ENCODE measurements at regions not wholly inside any gene's neighbourhood (a gene's known extent, or its start where the extent isn't known, plus 50 kb on each side); places are given as distances from the start of the nearest gene placed in this dataset.

DNA sequence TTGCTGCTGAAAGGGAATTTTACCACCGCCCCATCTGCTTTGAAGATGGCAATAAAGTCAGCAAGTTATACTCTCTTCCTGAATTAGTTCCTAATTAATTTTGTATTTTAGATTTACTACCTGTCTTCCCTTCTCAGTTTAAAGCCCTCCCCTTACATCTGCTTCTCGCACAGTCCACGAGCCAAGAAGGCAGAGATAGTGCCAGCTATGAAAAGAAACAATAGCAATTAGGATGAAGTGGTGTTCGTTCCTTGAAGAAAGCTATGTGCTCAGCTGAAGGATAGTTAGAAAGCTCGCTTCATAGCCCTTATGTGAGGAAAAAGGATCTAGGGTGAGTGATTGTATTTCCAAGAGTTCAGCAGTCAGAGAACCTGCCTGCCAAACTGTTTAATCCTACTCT, 1678.8 kb upstream of the TENM3 start:
- 63 to 78% methylated on average over 5 of the region's 5 CpGs for WGBS, 2 donors
- Histone ChIP-seq H3K9ac (ENCODE audit: insufficient read depth in 1 of 2, low read length in 2 of 2) (no peak overlapping the region), H3K27ac (ENCODE audit: low read depth in 1 of 2, low read length in 1 of 2) (no peak overlapping the region), H3K4me3 (no peak overlapping the region), H3K27me3 (ENCODE audit: control insufficient read depth in 3 of 3, insufficient read depth in 3 of 3, low read length in 2 of 3) (no peaks in the 10 kb centered on the region), H3K9me3 (ENCODE audit: control insufficient read depth in 4 of 4, insufficient read depth in 3 of 4, low read length in 3 of 4) (peaks cover 0 to 8% (median 0%) of the 10 kb centered on the region in 4 donors), H3K4me1 (ENCODE audit: control insufficient read depth in 5 of 5, insufficient read depth in 5 of 5, low read length in 5 of 5) (no peaks in the 10 kb centered on the region), H3K36me3 (ENCODE audit: control insufficient read depth in 4 of 4, insufficient read depth in 4 of 4, low read length in 4 of 4) (no peaks in the 10 kb centered on the region)
- TF ChIP-seq, protein P1, sequence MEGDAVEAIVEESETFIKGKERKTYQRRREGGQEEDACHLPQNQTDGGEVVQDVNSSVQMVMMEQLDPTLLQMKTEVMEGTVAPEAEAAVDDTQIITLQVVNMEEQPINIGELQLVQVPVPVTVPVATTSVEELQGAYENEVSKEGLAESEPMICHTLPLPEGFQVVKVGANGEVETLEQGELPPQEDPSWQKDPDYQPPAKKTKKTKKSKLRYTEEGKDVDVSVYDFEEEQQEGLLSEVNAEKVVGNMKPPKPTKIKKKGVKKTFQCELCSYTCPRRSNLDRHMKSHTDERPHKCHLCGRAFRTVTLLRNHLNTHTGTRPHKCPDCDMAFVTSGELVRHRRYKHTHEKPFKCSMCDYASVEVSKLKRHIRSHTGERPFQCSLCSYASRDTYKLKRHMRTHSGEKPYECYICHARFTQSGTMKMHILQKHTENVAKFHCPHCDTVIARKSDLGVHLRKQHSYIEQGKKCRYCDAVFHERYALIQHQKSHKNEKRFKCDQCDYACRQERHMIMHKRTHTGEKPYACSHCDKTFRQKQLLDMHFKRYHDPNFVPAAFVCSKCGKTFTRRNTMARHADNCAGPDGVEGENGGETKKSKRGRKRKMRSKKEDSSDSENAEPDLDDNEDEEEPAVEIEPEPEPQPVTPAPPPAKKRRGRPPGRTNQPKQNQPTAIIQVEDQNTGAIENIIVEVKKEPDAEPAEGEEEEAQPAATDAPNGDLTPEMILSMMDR (IDR thresholded peaks at IDR 0.05; ENCODE audit: control extremely low read depth, extremely low read depth) = no peak
- ATAC-seq (ENCODE audit: insufficient read depth, low FRiP score) (no peak), DNase-seq (no peak)

DNA sequence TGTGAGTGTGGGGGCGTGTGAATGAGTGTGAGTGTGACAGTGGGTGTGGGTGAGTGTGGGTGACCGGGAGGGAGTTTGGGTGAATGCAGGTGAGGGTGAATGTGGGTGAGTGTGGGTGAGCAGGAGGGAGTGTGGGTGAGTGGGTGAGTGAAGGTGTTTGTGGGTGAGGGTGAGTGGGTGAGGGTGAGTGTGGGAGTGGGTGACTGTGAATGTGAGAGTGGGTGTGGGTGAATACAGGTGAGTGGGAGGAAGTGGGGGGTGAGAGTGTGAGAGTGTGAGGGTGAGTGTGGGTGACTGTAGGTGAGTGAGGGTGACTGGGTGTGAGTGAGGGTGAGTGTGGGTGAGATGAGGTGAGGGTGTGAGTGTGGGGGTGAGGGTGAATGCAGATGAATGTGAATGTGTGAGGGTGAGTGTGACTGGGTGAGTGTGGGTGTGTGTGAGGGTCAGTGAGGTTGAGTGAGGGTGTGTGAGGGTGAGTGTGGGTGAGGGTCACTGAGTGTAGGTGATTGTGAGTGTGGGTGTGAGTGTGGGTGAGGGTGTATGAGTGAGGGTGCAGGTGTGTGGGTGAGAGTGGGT, 1677.3 kb upstream of the TENM3 start:
- no peak for DNase-seq
- Histone ChIP-seq H3K27me3 (ENCODE audit: control insufficient read depth in 3 of 3, insufficient read depth in 3 of 3, low read length in 2 of 3) (no peaks in the 10 kb centered on the region), H3K4me1 (ENCODE audit: control insufficient read depth in 5 of 5, insufficient read depth in 5 of 5, low read length in 5 of 5) (no peaks in the 10 kb centered on the region), H3K4me3 (no peak overlapping the region), H3K9ac (ENCODE audit: insufficient read depth in 1 of 2, low read length in 2 of 2) (no peak overlapping the region), H3K9me3 (ENCODE audit: control insufficient read depth in 4 of 4, insufficient read depth in 3 of 4, low read length in 3 of 4) (peaks cover 0 to 8% (median 0%) of the 10 kb centered on the region in 4 donors), H3K27ac (ENCODE audit: low read depth in 1 of 2, low read length in 1 of 2) (no peak overlapping the region), H3K36me3 (ENCODE audit: control insufficient read depth in 4 of 4, insufficient read depth in 4 of 4, low read length in 4 of 4) (no peaks in the 10 kb centered on the region)
- WGBS, 2 donors = 66 to 97% methylated on average over 2 of the region's 2 CpGs
- no peak for ATAC-seq (ENCODE audit: insufficient read depth, low FRiP score)
- TF ChIP-seq, protein P1 (IDR thresholded peaks at IDR 0.05; ENCODE audit: control extremely low read depth, extremely low read depth) = no peak

DNA sequence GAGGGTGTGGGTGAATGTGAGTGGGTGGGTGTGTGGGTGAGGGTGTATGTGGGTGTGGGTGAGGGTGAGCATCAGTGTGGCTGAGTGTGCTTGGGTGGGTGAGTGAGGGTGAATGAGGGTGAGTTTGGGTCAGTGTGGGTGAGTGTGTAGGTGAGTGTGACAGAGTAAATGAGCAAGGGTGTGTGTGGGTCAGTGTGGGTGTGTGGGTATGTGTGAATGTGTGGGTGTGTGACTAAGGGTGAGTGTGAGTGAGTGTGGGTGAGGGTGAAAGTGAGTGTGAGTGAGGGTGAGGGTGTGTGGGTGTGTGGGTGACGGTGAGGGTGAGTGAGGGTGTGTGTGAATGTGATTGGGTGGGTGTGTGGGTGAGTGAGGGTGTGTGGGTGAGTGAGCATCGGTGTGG, 1676.7 kb upstream of the TENM3 start:
- TF ChIP-seq, protein P1 (IDR thresholded peaks at IDR 0.05; ENCODE audit: control extremely low read depth, extremely low read depth) = no peak
- no peak overlapping the region for H3K4me3 ChIP-seq
- DNase-seq = no peak
- no peak overlapping the region for H3K27ac ChIP-seq (ENCODE audit: low read depth in 1 of 2, low read length in 1 of 2)
- no peaks in the 10 kb centered on the region for H3K4me1 ChIP-seq (ENCODE audit: control insufficient read depth in 5 of 5, insufficient read depth in 5 of 5, low read length in 5 of 5)
- H3K27me3 ChIP-seq (ENCODE audit: control insufficient read depth in 3 of 3, insufficient read depth in 3 of 3, low read length in 2 of 3) = no peaks in the 10 kb centered on the region
- no peak overlapping the region for H3K9ac ChIP-seq (ENCODE audit: insufficient read depth in 1 of 2, low read length in 2 of 2)
- H3K9me3 ChIP-seq (ENCODE audit: control insufficient read depth in 4 of 4, insufficient read depth in 3 of 4, low read length in 3 of 4) = peaks cover 0 to 8% (median 0%) of the 10 kb centered on the region in 4 donors
- ATAC-seq (ENCODE audit: insufficient read depth, low FRiP score) = no peak
- H3K36me3 ChIP-seq (ENCODE audit: control insufficient read depth in 4 of 4, insufficient read depth in 4 of 4, low read length in 4 of 4) = no peaks in the 10 kb centered on the region
- 76 to 100% methylated on average over 2 of the region's 2 CpGs for WGBS, 2 donors

GRCh38 chr4:180567080-180567479, 1676.1 kb upstream of the TENM3 start:
- Histone ChIP-seq H3K4me1 (ENCODE audit: control insufficient read depth in 5 of 5, insufficient read depth in 5 of 5, low read length in 5 of 5) (no peaks in the 10 kb centered on the region), H3K4me3 (no peak overlapping the region), H3K9ac (ENCODE audit: insufficient read depth in 1 of 2, low read length in 2 of 2) (no peak overlapping the region), H3K36me3 (ENCODE audit: control insufficient read depth in 4 of 4, insufficient read depth in 4 of 4, low read length in 4 of 4) (no peaks in the 10 kb centered on the region), H3K9me3 (ENCODE audit: control insufficient read depth in 4 of 4, insufficient read depth in 3 of 4, low read length in 3 of 4) (peaks cover 0 to 8% (median 0%) of the 10 kb centered on the region in 4 donors), H3K27me3 (ENCODE audit: control insufficient read depth in 3 of 3, insufficient read depth in 3 of 3, low read length in 2 of 3) (no peaks in the 10 kb centered on the region), H3K27ac (ENCODE audit: low read depth in 1 of 2, low read length in 1 of 2) (no peak overlapping the region)
- DNase-seq (no peak), ATAC-seq (ENCODE audit: insufficient read depth, low FRiP score) (no peak)
- TF ChIP-seq, protein P1 (IDR thresholded peaks at IDR 0.05; ENCODE audit: control extremely low read depth, extremely low read depth) = no peak
- WGBS, 2 donors = 93% methylated on average over 7 of the region's 7 CpGs
